ENCODE measurements at regions not wholly inside any gene's neighbourhood (a gene's known extent, or its start where the extent isn't known, plus 50 kb on each side); places are given as distances from the start of the nearest gene placed in this dataset.

- TF ChIP-seq CTBP1 (IDR thresholded peaks at IDR 0.05; ENCODE audit: borderline replicate concordance) (no peak), PKNOX1 (IDR thresholded peaks at IDR 0.05) (no peak)
Measured at GRCh38 chr14:48349689-48350088, 674.3 kb upstream of the MDGA2 start.

All from HEK293T (cell line).